Peyer's patch (tissue), 4 donors: ENCODE measurements at regions not wholly inside any gene's neighbourhood (a gene's known extent, or its start where the extent isn't known, plus 50 kb on each side); places are given as distances from the start of the nearest gene placed in this dataset.
"Not testable (repeated sequence)": the region's sequence is repeated elsewhere in the genome, so short reads cannot be mapped to it uniquely, and the experiment has no call there.

Experiments
- DNase-seq, 3 donors: peaks; one replicate each; pipeline ENCODE4 v3.0.0-alpha.2; 2017 to 2019
- H3K27ac ChIP-seq, 4 donors: fragments of 200-600 bp; sonication (generic); one replicate each; pipeline ENCODE4 v1.5.1; 2016 to 2019
- H3K27me3 ChIP-seq, 2 donors: fragments of 200-600 bp; sonication (generic); one replicate each; pipeline ENCODE4 v1.5.1; 2019
- H3K36me3 ChIP-seq, 3 donors: fragments of 200-600 bp; sonication (generic); one replicate each; pipeline ENCODE4 v1.5.1; 2016 to 2019
- H3K4me1 ChIP-seq, 4 donors: fragments of 200-600 bp; sonication (generic); one replicate each; pipeline ENCODE4 v1.5.1; 2016 to 2019
- H3K4me3 ChIP-seq, 4 donors: fragments of 200-600 bp; sonication (generic); 1 replicate in 3 of 4; 2 replicates in 1 of 4; pipeline ENCODE4 v1.5.1; 2016 to 2019; ENCODE audit warnings: mild to moderate bottlenecking in 1 of 4
- H3K9me3 ChIP-seq, 4 donors: fragments of 200-600 bp; sonication (generic); one replicate each; pipeline ENCODE4 v1.5.1; 2016 to 2019; ENCODE audit warnings: mild to moderate bottlenecking in 1 of 4
- CTCF ChIP-seq, 6 experiments: fragments of 450-650 bp in 4 of 6; fragments of 200-600 bp in 2 of 6; sonication (generic) in 1 of 6; IDR thresholded peaks; one replicate each; pipeline ENCODE4 v1.5.1; 2017 to 2019; ENCODE audit warnings: antibody characterized with exemption in 6 of 6, mild to moderate bottlenecking in 3 of 6, moderate library complexity in 1 of 6
- POLR2A ChIP-seq, 2 donors: fragments of 450-650 bp; IDR thresholded peaks; one replicate each; pipeline ENCODE4 v1.5.1; 2017; ENCODE audit warnings: antibody characterized with exemption in 2 of 2, mild to moderate bottlenecking in 2 of 2, moderate library complexity in 2 of 2

- no peak for TF ChIP-seq CTCF (IDR thresholded peaks at IDR 0.05)
- no peak for TF ChIP-seq POLR2A (IDR thresholded peaks at IDR 0.05)
- no peak overlapping the region for H3K27ac ChIP-seq
- H3K27me3 ChIP-seq = no peaks in the 10 kb centered on the region
- no peaks in the 10 kb centered on the region for H3K9me3 ChIP-seq
- H3K4me1 ChIP-seq = no peaks in the 10 kb centered on the region
- H3K36me3 ChIP-seq = no peaks in the 10 kb centered on the region
- no peak for DNase-seq
- H3K4me3 ChIP-seq = no peak overlapping the region
Measured at GRCh38 chrX:122972604-122973003, 211.5 kb upstream of the GRIA3 start.

GRCh38 chrX:122982521-122982920 is 201.6 kb upstream of the GRIA3 start:
- TF ChIP-seq CTCF (IDR thresholded peaks at IDR 0.05) = no peak
- TF ChIP-seq POLR2A (IDR thresholded peaks at IDR 0.05) = no peak
- no peak overlapping the region for H3K4me3 ChIP-seq
- DNase-seq = no peak
- no peaks in the 10 kb centered on the region for H3K27me3 ChIP-seq
- H3K27ac ChIP-seq = no peak overlapping the region
- no peaks in the 10 kb centered on the region for H3K9me3 ChIP-seq
- H3K4me1 ChIP-seq = no peaks in the 10 kb centered on the region
- no peaks in the 10 kb centered on the region for H3K36me3 ChIP-seq

DNA sequence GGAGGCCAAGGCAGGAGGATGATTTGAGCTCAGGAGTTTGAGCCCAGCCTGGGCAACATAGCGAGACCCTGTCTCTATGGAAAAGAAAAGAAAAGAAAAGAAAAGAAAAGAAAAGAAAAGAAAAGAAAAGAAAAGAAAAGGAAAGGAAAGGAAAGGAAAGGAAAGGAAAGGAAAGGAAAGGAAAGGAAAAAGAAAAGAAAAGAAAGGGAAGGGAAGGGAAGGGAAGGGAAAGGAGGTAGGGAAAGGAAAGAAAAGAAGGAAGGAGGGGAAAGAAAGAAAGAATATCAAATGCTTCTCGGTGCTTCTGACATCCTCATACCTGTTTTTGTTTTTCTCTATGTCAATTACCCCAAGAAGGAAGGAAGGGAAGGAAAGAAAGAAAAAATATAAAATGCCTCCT is 181.2 kb upstream of the GRIA3 start:
- H3K4me1 ChIP-seq, H3K27ac ChIP-seq, H3K27me3 ChIP-seq, DNase-seq, H3K9me3 ChIP-seq, H3K36me3 ChIP-seq, H3K4me3 ChIP-seq: not testable (repeated sequence)

DNA sequence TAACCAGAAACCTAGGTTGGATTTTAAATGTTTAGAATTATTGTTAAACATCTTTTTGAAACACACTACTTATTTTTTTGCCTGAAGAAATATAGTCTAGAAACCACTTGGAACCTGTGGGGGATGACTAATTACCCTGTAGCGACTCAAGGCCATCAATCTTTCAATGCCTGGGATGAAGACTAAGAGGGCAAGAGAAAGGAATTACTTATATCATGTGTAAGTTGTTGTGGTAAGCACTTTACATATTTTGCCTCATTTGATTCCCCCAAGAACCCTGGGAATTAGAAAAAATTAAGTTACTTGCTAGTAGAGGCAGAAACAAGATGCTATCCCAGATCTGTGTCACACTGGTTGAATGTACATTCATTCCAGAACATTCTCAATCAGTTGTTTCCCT is 170.9 kb upstream of the GRIA3 start:
- Histone ChIP-seq H3K36me3 (no peaks in the 10 kb centered on the region), H3K4me1 (no peaks in the 10 kb centered on the region), H3K27ac (no peak overlapping the region), H3K9me3 (no peaks in the 10 kb centered on the region), H3K27me3 (no peaks in the 10 kb centered on the region), H3K4me3 (no peak overlapping the region)
- DNase-seq = no peak
- TF ChIP-seq POLR2A (IDR thresholded peaks at IDR 0.05) = no peak
- TF ChIP-seq CTCF (IDR thresholded peaks at IDR 0.05) = no peak

DNA sequence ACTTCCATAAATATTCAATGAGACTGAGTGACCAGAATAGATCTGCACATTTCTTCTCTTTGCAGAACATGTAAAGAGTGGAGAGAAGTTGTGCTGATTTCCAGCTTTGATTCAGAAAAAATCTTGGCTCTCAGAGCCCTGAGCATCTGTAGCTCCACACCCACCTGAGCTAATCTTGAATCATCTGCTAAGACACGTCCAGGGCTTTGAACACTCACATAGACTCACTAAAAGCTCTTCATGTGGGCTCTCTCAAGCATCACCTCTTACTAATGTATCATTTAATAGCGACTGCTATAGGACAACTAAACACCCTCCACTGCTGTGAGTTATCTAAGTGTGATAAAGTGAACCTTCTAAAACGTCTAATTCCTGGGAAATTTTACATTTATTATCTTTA is 147.7 kb upstream of the GRIA3 start:
- no peaks in the 10 kb centered on the region for H3K36me3 ChIP-seq
- no peak for DNase-seq
- no peaks in the 10 kb centered on the region for H3K27me3 ChIP-seq
- no peaks in the 10 kb centered on the region for H3K4me1 ChIP-seq
- no peak for TF ChIP-seq POLR2A (IDR thresholded peaks at IDR 0.05)
- TF ChIP-seq CTCF (IDR thresholded peaks at IDR 0.05) = no peak
- H3K9me3 ChIP-seq = no peaks in the 10 kb centered on the region
- no peak overlapping the region for H3K4me3 ChIP-seq
- no peak overlapping the region for H3K27ac ChIP-seq

DNA sequence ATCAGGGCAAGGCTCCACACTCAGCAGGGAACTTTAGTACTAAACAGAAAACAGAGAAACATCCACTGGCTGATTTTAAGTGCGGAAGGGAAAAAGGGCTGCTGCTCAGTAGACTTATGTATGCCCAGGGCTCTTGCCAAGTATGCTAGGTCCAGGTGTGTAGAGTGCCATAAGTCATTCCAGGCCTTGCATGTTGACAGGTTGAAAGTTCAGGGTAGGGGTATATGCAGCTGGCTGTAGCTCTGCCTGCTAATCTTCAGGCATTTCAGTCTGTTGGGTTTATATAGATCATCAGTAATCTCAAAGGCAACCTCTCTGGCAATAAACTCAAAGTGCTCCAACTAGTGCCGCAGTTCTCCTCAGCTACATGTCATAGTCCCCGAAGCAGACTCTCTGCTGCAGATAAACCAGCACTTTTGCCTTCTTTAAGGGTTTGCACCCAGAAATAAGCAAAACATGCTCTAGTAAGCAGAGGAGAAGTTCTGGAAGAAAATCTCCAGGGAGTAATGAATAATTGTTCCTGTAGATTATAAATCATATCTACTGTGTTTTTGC is 134.9 kb upstream of the GRIA3 start:
- no peaks in the 10 kb centered on the region for H3K9me3 ChIP-seq
- H3K27ac ChIP-seq = no peak overlapping the region
- H3K4me1 ChIP-seq = no peaks in the 10 kb centered on the region
- H3K4me3 ChIP-seq = no peak overlapping the region
- no peaks in the 10 kb centered on the region for H3K36me3 ChIP-seq
- TF ChIP-seq CTCF (IDR thresholded peaks at IDR 0.05) = no peak
- TF ChIP-seq POLR2A (IDR thresholded peaks at IDR 0.05) = no peak
- no peak for DNase-seq
- no peaks in the 10 kb centered on the region for H3K27me3 ChIP-seq
